Posterior cingulate gyrus (tissue), 11 donors: ENCODE measurements at regions not wholly inside any gene's neighbourhood (a gene's known extent, or its start where the extent isn't known, plus 50 kb on each side); places are given as distances from the start of the nearest gene placed in this dataset.
"Not testable (repeated sequence)": the region's sequence is repeated elsewhere in the genome, so short reads cannot be mapped to it uniquely, and the experiment has no call there.

ENCODE experiments used
- DNase-seq, 10 donors: peaks; one replicate each; pipeline versions ENCODE4 v3.0.0 to v3.0.0-alpha.2; 2020 to 2021; ENCODE audit warnings: mixed read lengths in 3 of 10
- intact Hi-C: fragments of 100-400 bp; cut with DNase I; formaldehyde crosslinking; loops from one replicate; pipeline ENCODE4 v1.15.1; 2023

DNA sequence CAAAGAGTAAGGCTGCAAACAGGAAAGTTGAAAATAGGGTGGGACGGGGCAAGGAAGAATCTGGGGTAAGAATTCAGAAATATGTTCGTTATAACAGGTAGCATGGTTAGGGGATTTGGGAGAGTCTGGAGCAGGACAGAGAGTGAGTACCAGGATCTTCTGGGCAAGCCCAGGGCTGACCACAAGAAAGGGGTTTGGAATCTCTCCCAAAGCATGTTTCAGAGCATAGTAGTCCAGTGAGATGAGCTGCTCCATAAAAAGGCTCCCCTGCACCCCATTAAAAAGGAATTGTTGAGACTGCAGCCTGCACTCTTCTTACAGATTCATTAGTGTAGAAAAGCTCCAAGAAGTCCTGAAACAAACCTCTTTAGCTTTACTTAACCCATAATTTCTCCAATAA is 291.1 kb downstream of the MTX2 start:
- intact Hi-C loops = no loop called here
- no peak for DNase-seq

GRCh38 chr2:176561706-176562105 is 292.5 kb downstream of the MTX2 start:
- no peak for DNase-seq
- intact Hi-C loops = no loop called here

GRCh38 chr2:176562359-176563078 is 293.3 kb downstream of the MTX2 start:
- no peak for DNase-seq
- intact Hi-C loops = no loop called here

DNA sequence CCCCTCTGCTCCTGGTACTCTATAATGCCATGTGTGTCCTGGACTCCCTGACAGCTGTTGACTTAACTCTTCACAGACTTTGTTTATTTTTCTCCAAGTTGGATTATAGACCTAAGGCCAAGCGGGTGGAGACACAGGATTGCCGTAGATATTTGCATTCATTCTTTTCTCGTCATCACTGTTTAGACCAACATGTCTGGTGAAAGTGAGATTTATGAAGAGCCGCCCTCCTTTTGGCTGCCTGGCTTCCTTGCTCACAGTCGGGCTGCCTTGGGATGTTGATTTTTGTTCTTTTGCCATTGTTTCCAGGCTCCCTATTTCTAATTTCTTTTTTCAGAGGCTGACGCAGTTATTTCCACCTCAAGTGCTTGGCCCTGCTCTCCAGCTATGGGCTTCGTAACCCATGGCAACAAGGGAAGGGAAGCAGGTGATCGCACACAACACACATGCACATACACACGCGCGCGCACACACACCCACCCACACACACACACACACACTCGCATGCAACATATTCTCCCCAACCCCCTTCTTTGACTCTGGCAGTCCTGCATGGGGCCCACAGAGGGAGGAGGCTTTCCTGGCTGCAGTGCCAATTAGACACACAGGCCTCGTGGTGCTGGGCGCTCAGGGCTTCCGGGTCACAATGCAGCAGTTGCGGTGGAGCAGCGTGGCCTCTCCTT is 296.5 kb downstream of the MTX2 start:
- peak in 6 of 10 donors; percentile 4 to 72 (median 26) for DNase-seq
- intact Hi-C loops = no loop called here

GRCh38 chr2:176566496-176566895 is 297.3 kb downstream of the MTX2 start:
- intact Hi-C loops = no loop called here
- no peak for DNase-seq

GRCh38 chr2:176566961-176567360 is 297.7 kb downstream of the MTX2 start:
- DNase-seq = no peak
- intact Hi-C loops = no loop called here

DNA sequence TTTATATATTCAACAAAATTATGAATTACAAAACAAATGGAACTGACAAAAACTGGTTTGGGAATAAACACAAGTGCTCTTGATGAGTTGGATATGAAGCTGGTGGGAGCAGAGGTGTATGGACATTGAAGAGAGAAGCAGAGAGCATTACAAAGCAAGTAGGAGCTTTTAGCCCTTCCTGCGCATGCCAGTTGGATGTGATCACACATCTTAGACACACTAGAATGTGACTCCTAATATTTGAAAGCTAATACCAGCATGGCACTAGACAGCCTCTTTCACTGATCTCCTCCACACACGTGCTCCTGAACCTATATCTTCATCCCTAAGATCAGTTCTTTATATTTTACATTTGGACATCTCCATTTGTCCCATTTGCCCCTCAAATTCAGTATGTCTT is 298.1 kb downstream of the MTX2 start:
- no peak for DNase-seq
- intact Hi-C loops = no loop called here

- intact Hi-C loops = no loop called here
- DNase-seq = no peak
Measured at GRCh38 chr2:176569574-176569973, 300.3 kb downstream of the MTX2 start.

DNA sequence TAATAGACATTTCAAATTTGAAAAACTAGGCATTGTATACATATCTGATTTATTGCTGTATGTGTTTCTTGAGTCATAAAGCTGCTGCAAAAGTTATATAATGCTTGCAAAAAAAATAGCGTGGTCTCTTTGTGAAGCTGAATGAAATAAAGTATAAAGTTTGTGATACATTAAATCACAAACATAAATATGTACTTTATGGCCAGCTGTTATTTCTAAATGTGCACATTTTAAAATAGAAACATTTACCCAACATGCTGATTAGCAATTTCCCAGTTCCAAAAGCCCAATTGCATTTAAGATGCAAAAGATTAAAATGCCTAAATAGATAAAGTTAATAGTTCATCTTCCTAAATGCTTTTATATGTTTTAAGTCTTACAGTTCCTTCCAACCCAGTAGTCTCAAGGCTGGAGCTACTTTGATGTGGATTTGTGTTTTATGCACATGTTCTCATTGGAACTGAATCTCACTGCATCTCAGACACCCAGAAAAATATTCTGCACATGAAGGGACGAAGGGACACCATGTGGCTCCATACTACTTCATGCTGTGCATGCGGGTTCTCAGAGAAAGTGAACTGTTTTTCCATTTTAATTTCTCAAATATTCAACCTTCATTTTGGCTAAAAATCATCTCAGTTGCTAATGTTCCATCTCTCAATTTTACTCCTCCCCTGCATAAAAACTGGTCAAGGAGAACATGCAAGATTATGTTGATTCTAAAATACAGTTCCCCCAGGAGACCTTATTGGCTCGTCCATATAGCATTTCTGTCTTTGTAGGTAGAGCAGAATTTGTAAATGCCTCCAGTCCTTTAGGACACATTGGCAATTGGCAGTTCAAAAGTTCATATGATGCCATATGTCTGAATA is 304.6 kb downstream of the MTX2 start:
- DNase-seq = no peak

DNA sequence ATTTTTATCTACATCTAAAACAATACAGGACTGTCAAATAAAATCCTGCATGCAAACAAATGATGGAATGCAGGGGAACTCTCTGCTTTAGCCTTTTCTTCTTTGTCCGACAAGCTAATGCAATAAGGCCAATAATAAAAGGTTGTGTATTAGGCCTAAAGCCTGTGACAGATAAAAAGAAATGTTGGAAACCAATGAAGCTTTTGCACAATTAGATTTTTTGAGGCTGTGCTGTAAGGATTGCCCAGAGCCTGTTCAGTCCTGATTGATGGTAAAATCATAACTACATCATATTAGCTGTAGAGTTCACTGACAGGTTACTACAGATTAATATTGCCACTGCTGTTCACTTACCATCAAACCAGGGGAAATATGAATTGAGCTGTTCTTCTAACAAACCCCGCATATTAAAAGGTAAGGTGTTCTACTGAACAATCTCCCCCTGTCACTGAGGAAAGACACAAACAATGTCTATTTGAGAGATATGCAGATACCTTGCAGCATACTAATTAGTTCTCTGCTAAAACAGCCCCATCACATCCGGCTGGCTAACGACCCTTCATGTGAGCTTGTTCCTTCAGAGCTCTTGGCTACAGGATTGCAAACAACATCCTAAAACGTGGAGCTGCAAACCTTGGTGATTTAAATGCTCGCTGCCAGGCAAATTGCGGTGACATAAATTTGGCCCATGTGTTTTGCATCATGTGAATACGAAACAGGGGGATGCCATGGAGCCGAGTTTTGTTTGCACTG is 305.4 kb downstream of the MTX2 start:
- intact Hi-C loops = no loop called here
- no peak for DNase-seq

More for the DNA sequence above, 304.6 kb downstream of the MTX2 start:
- intact Hi-C loops = no loop called here

DNA sequence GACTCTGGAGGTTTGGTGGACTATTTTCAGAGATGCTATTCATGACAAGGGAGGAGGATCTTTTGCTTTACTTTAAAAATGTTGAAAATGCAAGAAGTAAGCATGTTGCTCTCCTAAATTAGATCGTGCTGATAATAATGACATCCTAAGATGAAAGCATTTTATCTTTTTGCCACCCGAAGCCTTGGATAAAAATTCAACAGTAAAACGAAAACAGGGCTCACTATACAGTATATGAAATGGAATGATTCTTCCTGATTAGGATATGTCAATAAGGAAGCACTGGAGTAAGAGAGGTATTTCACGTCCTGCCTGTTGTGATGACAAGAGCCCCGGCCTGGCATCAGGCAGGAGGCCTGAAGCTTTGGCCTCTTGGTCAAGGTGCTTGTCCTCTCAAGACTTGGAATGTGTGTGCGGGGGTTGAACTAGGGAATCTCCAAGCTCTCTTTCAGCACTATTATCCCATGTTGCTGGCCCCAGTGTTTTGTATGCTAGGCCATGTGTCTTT is 306.0 kb downstream of the MTX2 start:
- intact Hi-C loops = no loop called here
- DNase-seq = no peak

DNA sequence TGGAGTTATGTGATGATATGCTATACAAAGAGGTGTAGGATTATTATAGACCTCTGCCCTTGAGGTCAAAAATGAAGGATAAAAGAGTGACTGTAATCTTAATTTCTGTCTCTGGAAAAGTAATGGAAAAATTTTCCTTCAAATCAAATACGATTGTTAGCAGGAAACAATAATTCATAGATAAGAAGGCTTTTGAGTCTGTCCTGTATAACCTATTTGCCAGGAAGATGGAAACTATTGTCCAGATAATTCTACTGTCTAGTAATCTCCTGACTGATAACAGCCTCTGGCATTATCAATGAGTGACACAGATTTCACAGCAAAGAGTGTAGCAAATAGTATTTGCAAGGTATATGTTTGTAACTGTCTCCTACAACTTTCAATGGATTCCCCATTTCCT is 307.8 kb downstream of the MTX2 start:
- intact Hi-C loops = no loop called here
- no peak for DNase-seq

DNA sequence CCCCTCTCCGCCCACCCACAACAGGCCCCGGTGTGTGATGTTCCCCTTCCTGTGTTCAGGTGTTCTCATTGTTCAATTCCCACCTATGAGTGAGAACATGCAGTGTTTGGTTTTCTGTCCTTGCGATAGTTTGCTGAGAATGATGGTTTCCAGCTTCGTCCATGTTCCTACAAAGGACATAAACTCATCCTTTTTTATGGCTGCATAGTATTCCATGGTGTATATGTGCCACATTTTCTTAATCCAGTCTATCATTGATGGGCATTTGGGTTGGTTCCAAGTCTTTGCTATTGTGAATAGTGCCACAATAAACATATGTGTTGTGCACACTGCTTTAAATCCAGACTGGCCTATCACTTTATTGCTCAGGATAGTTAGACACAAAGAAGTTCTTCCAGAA is 309.1 kb downstream of the MTX2 start:
- DNase-seq, intact Hi-C loops: not testable (repeated sequence)

GRCh38 chr2:176579608-176580007 is 310.4 kb downstream of the MTX2 start:
- DNase-seq = no peak
- intact Hi-C loops = no loop called here

DNA sequence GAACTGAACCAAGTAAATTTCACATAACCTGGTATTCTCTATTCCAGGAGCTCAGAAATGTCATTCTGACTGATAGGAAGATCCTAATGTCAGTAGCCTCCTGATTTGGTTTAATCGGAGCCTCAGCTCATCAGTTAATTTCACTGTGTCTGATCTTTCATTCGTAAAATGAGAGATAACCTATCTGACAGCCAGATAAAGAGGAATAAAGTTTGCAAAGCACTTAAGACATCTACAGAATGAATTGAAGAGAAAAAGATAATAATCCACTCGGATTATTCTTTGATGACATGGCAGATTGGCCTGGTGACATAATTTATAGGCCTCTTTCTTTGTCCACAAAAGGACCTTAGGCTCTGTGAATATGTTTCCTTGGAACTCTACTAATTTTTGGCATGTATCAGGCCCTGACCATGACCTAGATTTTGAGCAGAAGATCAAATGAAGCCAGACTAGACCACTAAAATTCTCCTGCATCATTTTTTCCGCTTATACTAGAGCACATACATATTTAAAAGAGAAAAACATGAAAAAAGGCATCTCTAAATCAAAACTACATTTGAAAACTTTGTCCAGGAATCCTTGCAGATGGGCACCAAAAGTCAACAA is 312.4 kb downstream of the MTX2 start:
- intact Hi-C loops = no loop called here
- no peak for DNase-seq

GRCh38 chr2:176582176-176582575 is 312.9 kb downstream of the MTX2 start:
- intact Hi-C loops = no loop called here
- no peak for DNase-seq

DNA sequence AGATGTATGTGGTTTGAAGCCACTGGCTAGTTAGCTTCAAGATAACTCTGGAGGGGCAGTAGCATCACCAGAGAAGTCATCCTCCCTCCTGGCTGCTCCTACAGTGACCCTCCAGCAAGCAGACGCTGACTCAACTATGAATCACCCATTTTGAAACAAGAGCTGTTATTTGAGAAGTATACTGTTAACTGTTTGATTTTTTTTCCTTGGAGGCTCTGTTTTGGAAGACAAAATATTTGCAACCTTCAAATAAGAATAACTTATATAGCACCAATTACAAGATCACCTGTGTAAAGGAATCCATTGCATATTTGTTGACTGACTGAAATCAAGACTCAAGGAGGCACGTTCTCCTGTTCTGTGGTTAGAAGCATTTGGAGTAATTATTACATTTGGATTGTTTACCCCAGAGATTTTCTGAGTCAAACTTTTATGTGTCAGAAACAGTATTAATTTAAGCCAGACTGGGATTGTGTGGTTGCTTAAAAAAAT is 313.8 kb downstream of the MTX2 start:
- DNase-seq = no peak
- intact Hi-C loops = no loop called here

DNA sequence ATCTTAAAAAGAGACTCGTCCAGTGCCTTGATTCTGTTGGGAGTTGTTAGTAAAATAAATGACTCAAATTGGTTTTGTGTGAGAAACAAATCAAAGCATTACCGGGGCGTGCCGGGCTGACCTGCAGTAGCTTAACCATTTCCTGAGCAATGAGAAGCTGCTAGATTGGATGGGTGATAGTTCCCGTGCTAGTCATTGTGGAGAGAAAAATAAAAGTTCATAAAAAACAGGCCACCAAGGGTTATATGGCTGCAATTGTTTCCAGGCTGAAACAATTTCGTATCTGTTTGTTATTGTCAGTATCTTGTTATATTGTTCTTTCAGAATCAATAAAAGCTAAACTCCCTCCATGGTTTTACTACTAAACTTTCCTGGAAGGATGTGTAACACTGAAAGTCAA is 314.4 kb downstream of the MTX2 start:
- no peak for DNase-seq
- intact Hi-C loops = no loop called here

- intact Hi-C loops = no loop called here
- no peak for DNase-seq
Measured at GRCh38 chr2:176584333-176584732, 315.1 kb downstream of the MTX2 start.

- DNase-seq = no peak
- intact Hi-C loops = no loop called here
Measured at GRCh38 chr2:176585291-176585690, 316.0 kb downstream of the MTX2 start.
